ENCODE measurements at regions not wholly inside any gene's neighbourhood (a gene's known extent, or its start where the extent isn't known, plus 50 kb on each side); places are given as distances from the start of the nearest gene placed in this dataset.
A peak's percentile ranks its signal among the peaks of the same experiment; 100 is the strongest.

GRCh38 chr1:106568201-106568974, 488.1 kb upstream of the PRMT6 start:
- ATAC-seq = peak; percentile 81
- DNase-seq = no peak
- intact Hi-C loops (cut with DNase I) = no loop called here

GRCh38 chr1:106571109-106571508, 485.4 kb upstream of the PRMT6 start:
- no peaks in the 10 kb centered on the region for H3K36me3 ChIP-seq
- H3K4me1 ChIP-seq = no peaks in the 10 kb centered on the region
- H3K27ac ChIP-seq = no peak overlapping the region
- DNase-seq = no peak
- TF ChIP-seq, protein P1, sequence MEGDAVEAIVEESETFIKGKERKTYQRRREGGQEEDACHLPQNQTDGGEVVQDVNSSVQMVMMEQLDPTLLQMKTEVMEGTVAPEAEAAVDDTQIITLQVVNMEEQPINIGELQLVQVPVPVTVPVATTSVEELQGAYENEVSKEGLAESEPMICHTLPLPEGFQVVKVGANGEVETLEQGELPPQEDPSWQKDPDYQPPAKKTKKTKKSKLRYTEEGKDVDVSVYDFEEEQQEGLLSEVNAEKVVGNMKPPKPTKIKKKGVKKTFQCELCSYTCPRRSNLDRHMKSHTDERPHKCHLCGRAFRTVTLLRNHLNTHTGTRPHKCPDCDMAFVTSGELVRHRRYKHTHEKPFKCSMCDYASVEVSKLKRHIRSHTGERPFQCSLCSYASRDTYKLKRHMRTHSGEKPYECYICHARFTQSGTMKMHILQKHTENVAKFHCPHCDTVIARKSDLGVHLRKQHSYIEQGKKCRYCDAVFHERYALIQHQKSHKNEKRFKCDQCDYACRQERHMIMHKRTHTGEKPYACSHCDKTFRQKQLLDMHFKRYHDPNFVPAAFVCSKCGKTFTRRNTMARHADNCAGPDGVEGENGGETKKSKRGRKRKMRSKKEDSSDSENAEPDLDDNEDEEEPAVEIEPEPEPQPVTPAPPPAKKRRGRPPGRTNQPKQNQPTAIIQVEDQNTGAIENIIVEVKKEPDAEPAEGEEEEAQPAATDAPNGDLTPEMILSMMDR (IDR thresholded peaks at IDR 0.05) = no peak
- ATAC-seq = peak; percentile 69
- intact Hi-C loops (cut with DNase I) = no loop called here
- H3K4me3 ChIP-seq = no peak overlapping the region
- no peaks in the 10 kb centered on the region for H3K27me3 ChIP-seq
- no peaks in the 10 kb centered on the region for H3K9me3 ChIP-seq

More at GRCh38 chr1:106568201-106568974, 488.1 kb upstream of the PRMT6 start:
- Histone ChIP-seq H3K27me3 (no peaks in the 10 kb centered on the region), H3K27ac (peak overlapping the region; percentile 26), H3K4me3 (no peak overlapping the region), H3K9me3 (no peaks in the 10 kb centered on the region), H3K4me1 (no peaks in the 10 kb centered on the region), H3K36me3 (no peaks in the 10 kb centered on the region)
- TF ChIP-seq, protein P1 (IDR thresholded peaks at IDR 0.05) = no peak

- Histone ChIP-seq H3K27ac (no peak overlapping the region), H3K36me3 (no peaks in the 10 kb centered on the region), H3K9me3 (no peaks in the 10 kb centered on the region), H3K4me1 (no peaks in the 10 kb centered on the region), H3K27me3 (no peaks in the 10 kb centered on the region), H3K4me3 (no peak overlapping the region)
- TF ChIP-seq, protein P1 (IDR thresholded peaks at IDR 0.05) = no peak
- no peak for ATAC-seq
- intact Hi-C loops (cut with DNase I) = no loop called here
- no peak for DNase-seq
These were observed 472.4 kb upstream of the PRMT6 start for GRCh38 chr1:106584107-106584506.

DNA sequence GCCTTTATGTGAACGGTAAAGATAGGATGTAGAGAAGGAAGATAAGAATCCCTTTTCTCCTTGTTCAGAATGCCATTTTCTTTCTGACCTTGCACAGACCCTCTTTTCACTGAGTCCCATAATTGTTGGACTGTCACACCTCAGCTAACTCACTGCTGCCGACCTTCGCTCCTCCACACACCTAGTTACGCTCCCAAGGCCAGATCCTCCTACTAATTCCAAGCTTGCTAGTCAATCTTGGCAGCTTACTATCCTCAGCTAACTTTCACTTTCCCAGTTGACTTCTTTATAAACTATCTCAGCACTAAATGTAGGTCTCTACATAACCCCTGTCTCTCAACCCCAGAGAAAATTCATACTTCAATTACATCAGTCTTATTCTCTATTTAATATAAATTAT, 471.8 kb upstream of the PRMT6 start:
- Histone ChIP-seq H3K4me3 (no peak overlapping the region), H3K9me3 (peaks cover 2% of the 10 kb centered on the region), H3K27me3 (no peaks in the 10 kb centered on the region), H3K36me3 (no peaks in the 10 kb centered on the region), H3K4me1 (no peaks in the 10 kb centered on the region), H3K27ac (no peak overlapping the region)
- DNase-seq = no peak
- TF ChIP-seq, protein P1 (IDR thresholded peaks at IDR 0.05) = no peak
- intact Hi-C loops (cut with DNase I) = no loop called here
- no peak for ATAC-seq

GRCh38 chr1:106600626-106601025, 455.8 kb upstream of the PRMT6 start:
- no peak overlapping the region for H3K4me3 ChIP-seq
- H3K36me3 ChIP-seq = no peaks in the 10 kb centered on the region
- DNase-seq = no peak
- no peaks in the 10 kb centered on the region for H3K27me3 ChIP-seq
- TF ChIP-seq, protein P1 (IDR thresholded peaks at IDR 0.05) = no peak
- no peak overlapping the region for H3K27ac ChIP-seq
- ATAC-seq = no peak
- no peaks in the 10 kb centered on the region for H3K9me3 ChIP-seq
- no peaks in the 10 kb centered on the region for H3K4me1 ChIP-seq
- intact Hi-C loops (cut with DNase I) = no loop called here

Data from upper lobe of right lung (tissue), 1 donor.